HG03159 (cell line): ENCODE measurements at regions not wholly inside any gene's neighbourhood (a gene's known extent, or its start where the extent isn't known, plus 50 kb on each side); places are given as distances from the start of the nearest gene placed in this dataset.
"Not testable (repeated sequence)": the region's sequence is repeated elsewhere in the genome, so short reads cannot be mapped to it uniquely, and the experiment has no call there.

Experiments
- ATAC-seq: cut with Tn5 transposase; IDR thresholded peaks from one replicate; pipeline ENCODE4 v1.9.1; 2021; ENCODE audit warnings: mild to moderate bottlenecking, moderate library complexity; ENCODE audit not compliant: unreplicated experiment

- no peak for ATAC-seq
Measured at GRCh38 chr17:14581186-14581830, 280.4 kb downstream of the HS3ST3B1 start.

GRCh38 chr17:14580499-14580898 lies 279.6 kb downstream of the HS3ST3B1 start:
- ATAC-seq = no peak

DNA sequence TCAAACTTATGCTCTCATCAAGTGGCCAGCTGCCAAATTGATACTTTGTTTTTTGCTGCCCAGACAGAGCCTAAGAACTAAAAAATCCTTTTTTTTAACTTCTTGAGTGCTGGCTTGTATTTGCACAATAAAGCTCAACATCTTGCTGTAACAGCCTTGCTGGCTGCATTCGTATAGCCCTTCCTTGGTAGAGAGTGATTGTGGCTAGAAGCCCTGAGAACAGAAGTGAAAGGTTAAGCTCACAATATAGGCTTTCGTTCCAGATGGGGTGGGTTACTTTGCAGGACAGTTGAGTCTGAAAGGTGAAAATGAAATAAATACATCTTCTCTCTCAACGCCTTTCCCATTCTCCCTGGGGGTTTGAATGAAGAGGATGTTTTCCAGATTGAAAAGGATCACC lies 278.8 kb downstream of the HS3ST3B1 start:
- ATAC-seq = no peak

- no peak for ATAC-seq
Measured at GRCh38 chr17:14575471-14575953, 274.6 kb downstream of the HS3ST3B1 start.

- not testable (repeated sequence) for ATAC-seq
Measured at GRCh38 chr17:14560325-14560724, 259.4 kb downstream of the HS3ST3B1 start.

DNA sequence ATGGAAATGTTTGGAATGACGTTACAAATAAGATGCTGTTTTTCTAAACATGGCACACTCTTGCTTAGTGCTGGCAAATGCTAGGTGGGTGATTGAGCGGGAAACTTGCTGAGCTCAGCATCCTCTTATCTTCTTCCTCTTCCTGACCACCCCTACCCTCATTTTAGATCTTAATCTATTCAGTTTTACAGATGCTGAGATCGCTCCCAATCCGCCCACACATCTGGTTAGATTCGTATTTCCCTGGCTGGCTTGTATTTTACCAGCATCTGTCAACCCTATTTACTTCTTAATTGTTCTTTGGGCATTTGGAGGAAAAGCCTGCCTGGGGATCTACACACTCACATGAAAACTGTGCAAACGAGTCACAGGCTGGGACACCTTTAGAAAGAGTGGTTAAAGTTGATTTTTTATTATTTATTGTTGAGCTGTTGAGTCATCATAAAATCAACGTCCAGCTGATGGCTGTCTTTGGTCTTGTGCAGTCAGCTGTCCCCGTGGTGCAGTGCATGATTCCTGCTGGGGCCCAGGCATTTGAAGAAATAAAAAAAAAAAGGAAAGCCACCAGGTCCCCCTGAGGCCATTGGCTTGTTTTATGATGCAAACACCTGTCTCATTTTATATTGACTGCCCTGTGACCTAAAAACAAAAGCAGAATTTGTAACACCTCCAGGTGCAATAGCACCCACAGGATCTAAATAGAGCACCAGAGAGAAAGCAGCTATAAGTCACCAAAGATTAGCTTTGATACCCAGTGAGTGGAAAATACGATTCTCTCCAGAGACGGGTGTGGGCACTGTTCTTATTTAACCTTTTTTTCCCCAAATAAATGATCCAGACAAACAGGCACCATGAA lies 258.6 kb downstream of the HS3ST3B1 start:
- no peak for ATAC-seq

DNA sequence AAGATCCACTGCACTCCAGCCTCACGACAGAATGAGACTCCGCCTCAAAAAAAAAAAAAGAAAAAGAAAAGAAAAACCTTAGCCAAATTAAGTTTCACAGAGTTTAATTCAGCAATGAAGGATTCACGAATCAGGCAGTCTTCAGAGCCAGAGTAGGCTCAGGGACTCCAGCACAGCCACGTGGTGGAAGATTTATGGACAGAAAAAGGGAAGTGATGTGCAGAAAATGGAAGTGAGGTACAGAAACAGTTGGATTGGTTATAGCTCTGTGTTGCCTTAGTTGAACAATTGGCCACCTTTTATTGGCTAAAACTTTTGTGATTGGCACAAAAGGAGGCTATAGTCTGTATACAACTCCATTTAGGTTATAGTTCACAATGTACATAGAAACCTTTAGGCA lies 256.6 kb downstream of the HS3ST3B1 start:
- ATAC-seq = no peak

DNA sequence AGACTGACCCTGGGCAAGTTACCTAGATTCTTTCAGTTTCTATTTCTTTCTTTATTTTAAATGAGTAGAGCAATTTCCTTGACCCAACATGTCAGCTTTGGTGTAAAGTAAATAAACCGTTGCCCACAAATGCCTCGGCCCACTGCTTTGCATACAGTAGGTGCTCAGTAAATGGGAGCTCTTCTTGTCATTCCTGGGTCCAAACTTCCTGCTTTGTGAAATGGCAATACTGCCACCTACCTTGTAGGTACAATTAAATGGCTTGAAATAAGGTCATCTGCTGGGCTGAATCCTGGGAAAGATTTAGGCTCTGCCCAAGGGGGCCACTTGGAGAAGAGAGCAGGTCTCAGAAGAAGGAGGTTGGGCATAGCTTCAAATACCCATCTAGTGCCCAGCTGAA lies 253.0 kb downstream of the HS3ST3B1 start:
- ATAC-seq = no peak

DNA sequence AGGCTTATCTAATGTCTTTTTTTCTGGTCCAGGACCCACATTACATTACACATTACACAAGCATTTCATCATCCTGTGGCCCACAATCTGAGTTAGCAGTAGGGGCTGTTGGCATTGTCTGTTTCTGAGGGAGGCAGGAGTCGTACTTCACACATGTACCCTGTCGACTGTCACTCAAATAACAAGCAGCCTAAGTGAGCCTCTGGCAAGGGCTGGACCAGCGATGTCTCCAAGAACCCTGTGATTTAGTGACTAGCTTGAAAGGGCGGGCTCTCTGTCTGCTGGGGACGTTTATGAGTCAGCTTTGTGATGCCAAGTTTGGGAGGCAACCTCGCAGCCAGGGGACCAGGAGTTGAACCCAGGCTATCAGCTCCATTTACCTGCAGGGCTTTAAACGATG lies 251.4 kb downstream of the HS3ST3B1 start:
- ATAC-seq = no peak

- no peak for ATAC-seq
Measured at GRCh38 chr17:14547556-14547955, 246.7 kb downstream of the HS3ST3B1 start.

DNA sequence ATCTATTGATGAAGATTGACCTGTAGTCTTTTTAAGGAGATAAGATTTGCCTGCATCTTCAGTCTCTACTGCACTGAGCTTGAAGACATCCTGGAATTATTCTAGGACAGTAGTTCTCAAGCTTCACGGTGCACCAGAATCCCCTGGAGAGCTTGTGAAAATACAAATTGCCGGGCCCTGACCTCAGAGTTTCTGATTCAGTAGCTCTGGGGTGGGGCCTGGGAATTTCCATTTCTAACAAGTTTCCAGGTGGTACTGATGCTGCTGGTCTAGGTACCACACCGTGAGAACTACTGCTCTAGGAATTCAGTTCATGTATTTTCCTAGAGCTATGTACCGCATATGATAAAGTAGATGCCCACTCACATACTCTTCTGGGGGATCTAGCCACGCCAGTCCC lies 246.1 kb downstream of the HS3ST3B1 start:
- ATAC-seq = no peak

- no peak for ATAC-seq
Measured at GRCh38 chr17:14545156-14545906, 244.4 kb downstream of the HS3ST3B1 start.

DNA sequence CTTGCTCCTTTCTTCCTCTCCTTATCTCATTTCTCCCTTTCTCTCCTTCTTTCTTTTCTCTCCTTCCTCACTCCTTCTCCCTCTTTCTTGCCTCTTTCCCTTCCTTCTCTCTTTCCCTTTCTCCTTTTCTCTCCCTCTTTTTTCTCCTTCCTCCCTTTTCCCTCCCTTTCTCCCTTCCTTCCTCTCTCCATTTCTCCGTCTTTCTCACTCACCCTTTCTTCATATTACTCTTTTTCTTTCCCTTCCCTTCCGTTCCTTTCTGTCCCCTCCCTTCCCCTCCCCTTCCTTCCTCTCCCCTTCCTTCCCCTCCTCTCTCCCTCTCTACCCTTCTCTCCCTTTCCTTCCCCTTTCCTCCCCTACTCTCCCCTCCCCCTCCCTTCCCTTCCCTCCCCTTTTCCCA lies 240.8 kb downstream of the HS3ST3B1 start:
- no peak for ATAC-seq

GRCh38 chr17:14539801-14540200 lies 238.9 kb downstream of the HS3ST3B1 start:
- no peak for ATAC-seq

GRCh38 chr17:14532242-14532641 lies 231.4 kb downstream of the HS3ST3B1 start:
- ATAC-seq = not testable (repeated sequence)

GRCh38 chr17:14525551-14526455 lies 224.9 kb downstream of the HS3ST3B1 start:
- no peak for ATAC-seq

- no peak for ATAC-seq
Measured at GRCh38 chr17:14522795-14523387, 222.0 kb downstream of the HS3ST3B1 start.

DNA sequence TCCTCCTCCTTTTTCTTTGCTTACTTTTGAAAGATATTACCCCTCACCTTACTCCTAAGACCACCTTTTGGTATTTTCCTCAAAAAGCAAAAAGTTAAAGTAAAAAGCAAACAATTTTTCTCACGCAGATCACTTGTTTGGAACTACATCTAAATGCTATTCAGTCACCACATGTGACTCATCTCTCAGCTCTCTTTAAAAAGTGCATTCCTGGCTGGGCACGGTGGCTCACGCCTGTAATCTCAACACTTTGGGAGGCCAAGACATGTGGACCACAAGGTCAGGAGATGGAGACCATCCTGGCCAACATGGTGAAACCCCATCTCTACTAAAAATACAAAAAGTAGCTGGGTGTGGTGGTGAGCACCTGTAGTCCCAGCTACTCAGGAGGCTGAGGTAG lies 218.0 kb downstream of the HS3ST3B1 start:
- not testable (repeated sequence) for ATAC-seq

DNA sequence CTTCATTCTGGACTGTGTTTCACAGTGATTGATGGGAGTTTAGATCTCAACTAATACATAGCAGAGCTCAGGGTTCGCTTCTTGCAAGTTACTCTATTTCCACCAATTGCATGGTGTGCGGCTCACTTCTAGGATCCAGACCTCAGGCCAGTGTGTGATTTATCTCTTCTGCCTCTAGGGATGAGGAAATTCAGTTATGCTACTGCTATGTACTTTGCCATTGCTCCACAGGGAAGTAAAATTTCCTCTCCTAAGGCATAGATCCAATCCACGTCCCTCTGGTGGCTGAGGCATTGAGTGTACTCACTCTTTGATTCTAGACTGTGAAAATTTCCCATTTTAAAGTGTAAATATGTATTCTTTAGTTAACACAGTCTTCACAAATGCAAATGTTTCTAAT lies 214.1 kb downstream of the HS3ST3B1 start:
- ATAC-seq = no peak

GRCh38 chr17:14513835-14514234 lies 213.0 kb downstream of the HS3ST3B1 start:
- ATAC-seq = no peak
